ENCODE measurements at regions not wholly inside any gene's neighbourhood (a gene's known extent, or its start where the extent isn't known, plus 50 kb on each side); places are given as distances from the start of the nearest gene placed in this dataset.

GRCh38 chr5:158398360-158399201 is 539.6 kb upstream of the CLINT1 start:
- Mint-ChIP-seq H3K4me3 (ENCODE audit: unreplicated experiment) (no peak overlapping the region), H3K27me3 (ENCODE audit: unreplicated experiment) (no peaks in the 10 kb centered on the region), H3K36me3 (ENCODE audit: unreplicated experiment) (peaks cover 7% of the 10 kb centered on the region), H3K27ac (ENCODE audit: unreplicated experiment) (no peak overlapping the region), H3K9me3 (ENCODE audit: unreplicated experiment) (no peaks in the 10 kb centered on the region), H3K4me1 (ENCODE audit: low read depth, unreplicated experiment) (no peaks in the 10 kb centered on the region)
- TF ChIP-seq, protein P1, sequence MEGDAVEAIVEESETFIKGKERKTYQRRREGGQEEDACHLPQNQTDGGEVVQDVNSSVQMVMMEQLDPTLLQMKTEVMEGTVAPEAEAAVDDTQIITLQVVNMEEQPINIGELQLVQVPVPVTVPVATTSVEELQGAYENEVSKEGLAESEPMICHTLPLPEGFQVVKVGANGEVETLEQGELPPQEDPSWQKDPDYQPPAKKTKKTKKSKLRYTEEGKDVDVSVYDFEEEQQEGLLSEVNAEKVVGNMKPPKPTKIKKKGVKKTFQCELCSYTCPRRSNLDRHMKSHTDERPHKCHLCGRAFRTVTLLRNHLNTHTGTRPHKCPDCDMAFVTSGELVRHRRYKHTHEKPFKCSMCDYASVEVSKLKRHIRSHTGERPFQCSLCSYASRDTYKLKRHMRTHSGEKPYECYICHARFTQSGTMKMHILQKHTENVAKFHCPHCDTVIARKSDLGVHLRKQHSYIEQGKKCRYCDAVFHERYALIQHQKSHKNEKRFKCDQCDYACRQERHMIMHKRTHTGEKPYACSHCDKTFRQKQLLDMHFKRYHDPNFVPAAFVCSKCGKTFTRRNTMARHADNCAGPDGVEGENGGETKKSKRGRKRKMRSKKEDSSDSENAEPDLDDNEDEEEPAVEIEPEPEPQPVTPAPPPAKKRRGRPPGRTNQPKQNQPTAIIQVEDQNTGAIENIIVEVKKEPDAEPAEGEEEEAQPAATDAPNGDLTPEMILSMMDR (IDR thresholded peaks at IDR 0.05; ENCODE audit: partially characterized antibody, unreplicated experiment) = no peak
- no peak for DNase-seq

- H3K9me3 Mint-ChIP-seq (ENCODE audit: unreplicated experiment) = no peaks in the 10 kb centered on the region
- no peak overlapping the region for H3K4me3 Mint-ChIP-seq (ENCODE audit: unreplicated experiment)
- no peaks in the 10 kb centered on the region for H3K27me3 Mint-ChIP-seq (ENCODE audit: unreplicated experiment)
- no peak overlapping the region for H3K27ac Mint-ChIP-seq (ENCODE audit: unreplicated experiment)
- TF ChIP-seq, protein P1 (IDR thresholded peaks at IDR 0.05; ENCODE audit: partially characterized antibody, unreplicated experiment) = no peak
- DNase-seq = no peak
- no peaks in the 10 kb centered on the region for H3K36me3 Mint-ChIP-seq (ENCODE audit: unreplicated experiment)
- H3K4me1 Mint-ChIP-seq (ENCODE audit: low read depth, unreplicated experiment) = no peaks in the 10 kb centered on the region
Observed at GRCh38 chr5:158397278-158397677, 538.3 kb upstream of the CLINT1 start.

DNA sequence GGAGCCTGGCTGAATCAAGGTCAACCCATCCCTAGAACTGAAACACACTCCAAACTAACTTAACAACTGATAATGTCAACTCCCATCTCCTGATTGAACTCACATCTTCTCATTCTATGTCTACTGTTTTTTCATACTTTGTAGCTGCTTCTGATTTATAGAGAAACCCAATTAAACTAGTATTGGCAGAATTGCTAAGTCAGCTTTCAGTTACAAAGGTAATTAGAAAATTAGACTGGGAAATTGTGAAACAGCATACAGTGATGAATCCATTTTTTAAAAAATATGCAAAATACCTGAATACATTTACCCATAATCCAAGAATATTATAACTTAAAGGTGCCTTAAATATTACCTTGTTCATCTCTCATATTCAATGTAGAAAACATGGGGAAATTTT is 535.2 kb upstream of the CLINT1 start:
- no peak for DNase-seq
- no peaks in the 10 kb centered on the region for H3K27me3 Mint-ChIP-seq (ENCODE audit: unreplicated experiment)
- H3K4me3 Mint-ChIP-seq (ENCODE audit: unreplicated experiment) = no peak overlapping the region
- H3K27ac Mint-ChIP-seq (ENCODE audit: unreplicated experiment) = no peak overlapping the region
- H3K9me3 Mint-ChIP-seq (ENCODE audit: unreplicated experiment) = no peaks in the 10 kb centered on the region
- peaks cover 3% of the 10 kb centered on the region for H3K4me1 Mint-ChIP-seq (ENCODE audit: low read depth, unreplicated experiment)
- H3K36me3 Mint-ChIP-seq (ENCODE audit: unreplicated experiment) = no peaks in the 10 kb centered on the region
- TF ChIP-seq, protein P1 (IDR thresholded peaks at IDR 0.05; ENCODE audit: partially characterized antibody, unreplicated experiment) = no peak

DNA sequence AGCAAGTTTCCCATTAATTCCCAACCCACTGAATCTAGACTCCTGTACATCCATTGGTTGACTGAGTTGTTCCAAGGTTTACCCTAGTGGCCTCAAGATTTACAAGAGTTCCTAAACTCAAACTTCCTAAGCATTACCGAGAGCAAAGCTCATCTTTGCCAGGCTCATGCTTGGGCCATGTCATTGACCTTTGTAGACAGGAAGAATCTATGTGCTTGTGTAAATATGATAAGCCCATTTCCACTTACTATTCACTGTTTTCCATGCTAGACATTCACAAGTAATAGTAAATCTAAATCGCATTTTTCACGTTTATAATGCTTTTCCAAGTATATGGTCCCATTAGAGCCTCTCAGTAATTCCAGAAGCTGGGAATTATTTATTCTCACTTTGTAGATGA is 534.5 kb upstream of the CLINT1 start:
- H3K36me3 Mint-ChIP-seq (ENCODE audit: unreplicated experiment) = no peaks in the 10 kb centered on the region
- TF ChIP-seq, protein P1 (IDR thresholded peaks at IDR 0.05; ENCODE audit: partially characterized antibody, unreplicated experiment) = no peak
- no peaks in the 10 kb centered on the region for H3K9me3 Mint-ChIP-seq (ENCODE audit: unreplicated experiment)
- H3K27me3 Mint-ChIP-seq (ENCODE audit: unreplicated experiment) = no peaks in the 10 kb centered on the region
- H3K27ac Mint-ChIP-seq (ENCODE audit: unreplicated experiment) = no peak overlapping the region
- peaks cover 3% of the 10 kb centered on the region for H3K4me1 Mint-ChIP-seq (ENCODE audit: low read depth, unreplicated experiment)
- H3K4me3 Mint-ChIP-seq (ENCODE audit: unreplicated experiment) = no peak overlapping the region
- no peak for DNase-seq

- Mint-ChIP-seq H3K4me1 (ENCODE audit: low read depth, unreplicated experiment) (peaks cover 3% of the 10 kb centered on the region), H3K27me3 (ENCODE audit: unreplicated experiment) (no peaks in the 10 kb centered on the region), H3K36me3 (ENCODE audit: unreplicated experiment) (no peaks in the 10 kb centered on the region), H3K27ac (ENCODE audit: unreplicated experiment) (no peak overlapping the region), H3K4me3 (ENCODE audit: unreplicated experiment) (no peak overlapping the region), H3K9me3 (ENCODE audit: unreplicated experiment) (no peaks in the 10 kb centered on the region)
- no peak for DNase-seq
- TF ChIP-seq, protein P1 (IDR thresholded peaks at IDR 0.05; ENCODE audit: partially characterized antibody, unreplicated experiment) = no peak
Observed at GRCh38 chr5:158392753-158393152, 533.8 kb upstream of the CLINT1 start.

All from glutamatergic neuron (in vitro differentiated cells).